ENCODE measurements at regions not wholly inside any gene's neighbourhood (a gene's known extent, or its start where the extent isn't known, plus 50 kb on each side); places are given as distances from the start of the nearest gene placed in this dataset.

- DNase-seq: no peak
These were observed 462.4 kb upstream of the SORCS1 start for GRCh38 chr10:107626862-107627261.

GRCh38 chr10:107623292-107623691, 458.8 kb upstream of the SORCS1 start:
- no peak for DNase-seq

GRCh38 chr10:107619139-107619538, 454.6 kb upstream of the SORCS1 start:
- DNase-seq: no peak

GRCh38 chr10:107618504-107618994, 454.0 kb upstream of the SORCS1 start:
- peak; percentile 57 to 83 for DNase-seq

- peak; percentile 90 to 97 for DNase-seq
These were observed 452.2 kb upstream of the SORCS1 start for GRCh38 chr10:107616463-107617410.

- peak in 1 of 2 donors; percentile 21 for DNase-seq
These were observed 451.5 kb upstream of the SORCS1 start for GRCh38 chr10:107616031-107616430.

- no peak for DNase-seq
These were observed 450.6 kb upstream of the SORCS1 start for GRCh38 chr10:107614939-107615685.

GRCh38 chr10:107611115-107611514, 446.6 kb upstream of the SORCS1 start:
- DNase-seq: no peak

- no peak for DNase-seq
These were observed 424.6 kb upstream of the SORCS1 start for GRCh38 chr10:107589081-107589480.

GRCh38 chr10:107585630-107586029, 421.1 kb upstream of the SORCS1 start:
- no peak for DNase-seq

- peak in 1 of 2 donors; percentile 15 for DNase-seq
These were observed 419.5 kb upstream of the SORCS1 start for GRCh38 chr10:107583974-107584373.

GRCh38 chr10:107579970-107580369, 415.5 kb upstream of the SORCS1 start:
- DNase-seq: no peak

- DNase-seq: no peak
These were observed 412.7 kb upstream of the SORCS1 start for GRCh38 chr10:107577221-107577620.

- DNase-seq: no peak
These were observed 412.2 kb upstream of the SORCS1 start for GRCh38 chr10:107576746-107577145.

GRCh38 chr10:107565014-107565413, 400.5 kb upstream of the SORCS1 start:
- DNase-seq: no peak

- DNase-seq: no peak
These were observed 396.7 kb upstream of the SORCS1 start for GRCh38 chr10:107561136-107561650.

GRCh38 chr10:107557916-107558315, 393.4 kb upstream of the SORCS1 start:
- DNase-seq: no peak

GRCh38 chr10:107554333-107554732, 389.8 kb upstream of the SORCS1 start:
- DNase-seq: no peak

GRCh38 chr10:107553470-107553869, 389.0 kb upstream of the SORCS1 start:
- no peak for DNase-seq

GRCh38 chr10:107552963-107553362, 388.5 kb upstream of the SORCS1 start:
- no peak for DNase-seq

- no peak for DNase-seq
These were observed 383.8 kb upstream of the SORCS1 start for GRCh38 chr10:107548301-107548700.

- DNase-seq: no peak
These were observed 382.5 kb upstream of the SORCS1 start for GRCh38 chr10:107546986-107547385.

GRCh38 chr10:107546284-107546683, 381.8 kb upstream of the SORCS1 start:
- no peak for DNase-seq
